T-helper 17 cell (primary cell): ENCODE measurements at regions not wholly inside any gene's neighbourhood (a gene's known extent, or its start where the extent isn't known, plus 50 kb on each side); places are given as distances from the start of the nearest gene placed in this dataset.
A peak's percentile ranks its signal among the peaks of the same experiment; 100 is the strongest.

Experiments used
- ATAC-seq: fragments of 150-1000 bp; cut with Tn5 transposase; 2 replicates; pipeline ENCODE4 v1.10.0; 2021; ENCODE audit warnings: mild to moderate bottlenecking, moderate library complexity
- DNase-seq, 3 donors: peaks; one replicate each; pipeline versions ENCODE4 v3.0.0 to v3.0.0-alpha.2; 2020 to 2021
- H3K9me3 ChIP-seq: one replicate; pipeline ENCODE4 v1.7.0; 2013; ENCODE audit warnings: low read length, mild to moderate bottlenecking; ENCODE audit not compliant: control insufficient read depth, poor library complexity, severe bottlenecking
- H3K27ac Mint-ChIP-seq: one replicate; pipeline ENCODE4 v1.8.0; 2022; ENCODE audit warnings: mild to moderate bottlenecking, moderate library complexity, mixed read lengths
- H3K27me3 Mint-ChIP-seq: one replicate; pipeline ENCODE4 v1.8.0; 2022; ENCODE audit warnings: mixed read lengths
- H3K36me3 Mint-ChIP-seq: one replicate; pipeline ENCODE4 v1.8.0; 2022; ENCODE audit warnings: low read depth, mixed read lengths
- H3K4me1 Mint-ChIP-seq: one replicate; pipeline ENCODE4 v1.8.0; 2022; ENCODE audit warnings: mild to moderate bottlenecking, mixed read lengths
- H3K4me3 Mint-ChIP-seq: one replicate; pipeline ENCODE4 v1.8.0; 2022; ENCODE audit warnings: mild to moderate bottlenecking, moderate library complexity, mixed read lengths

- Mint-ChIP-seq H3K4me3 (no peak overlapping the region), H3K27me3 (peaks cover 29% of the 10 kb centered on the region), H3K27ac (no peak overlapping the region), H3K36me3 (no peaks in the 10 kb centered on the region), H3K4me1 (no peaks in the 10 kb centered on the region)
- no peaks in the 10 kb centered on the region for H3K9me3 ChIP-seq
- ATAC-seq (no peak), DNase-seq (no peak)
Measured at GRCh38 chr9:86600977-86601376, 246.8 kb upstream of the TUT7 start.

- no peak for ATAC-seq
- DNase-seq, result no peak
- H3K4me3 Mint-ChIP-seq, result no peak overlapping the region
- H3K36me3 Mint-ChIP-seq, result no peaks in the 10 kb centered on the region
- H3K9me3 ChIP-seq, result no peaks in the 10 kb centered on the region
- H3K27me3 Mint-ChIP-seq, result peaks cover 29% of the 10 kb centered on the region
- H3K27ac Mint-ChIP-seq, result no peak overlapping the region
- no peaks in the 10 kb centered on the region for H3K4me1 Mint-ChIP-seq
Measured at GRCh38 chr9:86600291-86600690, 246.1 kb upstream of the TUT7 start.

- Mint-ChIP-seq H3K27me3 (peaks cover 34% of the 10 kb centered on the region), H3K4me1 (no peaks in the 10 kb centered on the region), H3K4me3 (no peak overlapping the region), H3K36me3 (no peaks in the 10 kb centered on the region), H3K27ac (no peak overlapping the region)
- ATAC-seq, result no peak
- no peak for DNase-seq
- H3K9me3 ChIP-seq, result no peaks in the 10 kb centered on the region
Measured at GRCh38 chr9:86599561-86599960, 245.4 kb upstream of the TUT7 start.

GRCh38 chr9:86598411-86599239 is 244.4 kb upstream of the TUT7 start:
- DNase-seq (no peak), ATAC-seq (no peak)
- no peaks in the 10 kb centered on the region for H3K9me3 ChIP-seq
- peaks cover 34% of the 10 kb centered on the region for H3K27me3 Mint-ChIP-seq
- H3K36me3 Mint-ChIP-seq, result no peaks in the 10 kb centered on the region
- H3K4me1 Mint-ChIP-seq, result no peaks in the 10 kb centered on the region
- H3K4me3 Mint-ChIP-seq, result no peak overlapping the region
- H3K27ac Mint-ChIP-seq, result no peak overlapping the region

GRCh38 chr9:86594724-86595123 is 240.5 kb upstream of the TUT7 start:
- Mint-ChIP-seq H3K4me3 (no peak overlapping the region), H3K27ac (peak overlapping the region; percentile 27), H3K4me1 (no peaks in the 10 kb centered on the region), H3K27me3 (peaks cover 18% of the 10 kb centered on the region), H3K36me3 (no peaks in the 10 kb centered on the region)
- no peaks in the 10 kb centered on the region for H3K9me3 ChIP-seq
- ATAC-seq, result no peak
- DNase-seq, result no peak

- Mint-ChIP-seq H3K36me3 (no peaks in the 10 kb centered on the region), H3K4me3 (no peak overlapping the region), H3K4me1 (no peaks in the 10 kb centered on the region), H3K27ac (no peak overlapping the region), H3K27me3 (peaks cover 18% of the 10 kb centered on the region)
- DNase-seq (no peak), ATAC-seq (no peak)
- H3K9me3 ChIP-seq, result no peaks in the 10 kb centered on the region
Measured at GRCh38 chr9:86591472-86591871, 237.3 kb upstream of the TUT7 start.

GRCh38 chr9:86589730-86590129 is 235.5 kb upstream of the TUT7 start:
- peaks cover 5% of the 10 kb centered on the region for H3K4me1 Mint-ChIP-seq
- H3K4me3 Mint-ChIP-seq, result no peak overlapping the region
- ATAC-seq (no peak), DNase-seq (no peak)
- H3K27me3 Mint-ChIP-seq, result peaks cover 18% of the 10 kb centered on the region
- H3K27ac Mint-ChIP-seq, result no peak overlapping the region
- H3K36me3 Mint-ChIP-seq, result no peaks in the 10 kb centered on the region
- H3K9me3 ChIP-seq, result no peaks in the 10 kb centered on the region

- Mint-ChIP-seq H3K36me3 (no peaks in the 10 kb centered on the region), H3K27me3 (peaks cover 14% of the 10 kb centered on the region), H3K4me3 (no peak overlapping the region), H3K27ac (no peak overlapping the region), H3K4me1 (peaks cover 5% of the 10 kb centered on the region)
- no peaks in the 10 kb centered on the region for H3K9me3 ChIP-seq
- no peak for DNase-seq
- no peak for ATAC-seq
Measured at GRCh38 chr9:86589273-86589672, 235.1 kb upstream of the TUT7 start.

GRCh38 chr9:86586144-86586494 is 231.9 kb upstream of the TUT7 start:
- H3K27ac Mint-ChIP-seq, result no peak overlapping the region
- peaks cover 23% of the 10 kb centered on the region for H3K27me3 Mint-ChIP-seq

GRCh38 chr9:86585422-86586143 is 231.4 kb upstream of the TUT7 start:
- no peak for DNase-seq
- peaks cover 23% of the 10 kb centered on the region for H3K27me3 Mint-ChIP-seq
- no peaks in the 10 kb centered on the region for H3K9me3 ChIP-seq
- H3K36me3 Mint-ChIP-seq, result no peaks in the 10 kb centered on the region
- H3K27ac Mint-ChIP-seq, result peak overlapping the region; percentile 81
- peaks cover 5% of the 10 kb centered on the region for H3K4me1 Mint-ChIP-seq
- no peak for ATAC-seq
- peak overlapping the region; percentile 45 for H3K4me3 Mint-ChIP-seq

More at GRCh38 chr9:86586144-86586494, 231.9 kb upstream of the TUT7 start:
- no peak for DNase-seq
- Mint-ChIP-seq H3K36me3 (no peaks in the 10 kb centered on the region), H3K4me3 (peak overlapping the region; percentile 45), H3K4me1 (peaks cover 5% of the 10 kb centered on the region)
- H3K9me3 ChIP-seq, result no peaks in the 10 kb centered on the region
- no peak for ATAC-seq

GRCh38 chr9:86580688-86581087 is 226.5 kb upstream of the TUT7 start:
- no peak for DNase-seq
- H3K27ac Mint-ChIP-seq, result no peak overlapping the region

GRCh38 chr9:86578722-86579121 is 224.5 kb upstream of the TUT7 start:
- Mint-ChIP-seq H3K36me3 (no peaks in the 10 kb centered on the region), H3K4me1 (no peaks in the 10 kb centered on the region), H3K27me3 (peaks cover 40% of the 10 kb centered on the region), H3K27ac (no peak overlapping the region), H3K4me3 (no peak overlapping the region)
- DNase-seq, result no peak
- ATAC-seq, result no peak
- no peaks in the 10 kb centered on the region for H3K9me3 ChIP-seq

More at GRCh38 chr9:86580688-86581087, 226.5 kb upstream of the TUT7 start:
- no peaks in the 10 kb centered on the region for H3K9me3 ChIP-seq
- peaks cover 32% of the 10 kb centered on the region for H3K27me3 Mint-ChIP-seq
- ATAC-seq, result no peak
- H3K36me3 Mint-ChIP-seq, result no peaks in the 10 kb centered on the region
- peaks cover 5% of the 10 kb centered on the region for H3K4me1 Mint-ChIP-seq
- H3K4me3 Mint-ChIP-seq, result no peak overlapping the region

GRCh38 chr9:86577420-86578333 is 223.5 kb upstream of the TUT7 start:
- H3K9me3 ChIP-seq, result no peaks in the 10 kb centered on the region
- Mint-ChIP-seq H3K27me3 (peaks cover 33% of the 10 kb centered on the region), H3K4me3 (no peak overlapping the region), H3K4me1 (no peaks in the 10 kb centered on the region), H3K27ac (no peak overlapping the region), H3K36me3 (no peaks in the 10 kb centered on the region)
- no peak for ATAC-seq
- DNase-seq, result no peak
